ENCODE measurements at regions not wholly inside any gene's neighbourhood (a gene's known extent, or its start where the extent isn't known, plus 50 kb on each side); places are given as distances from the start of the nearest gene placed in this dataset.
"Not testable (repeated sequence)": the region's sequence is repeated elsewhere in the genome, so short reads cannot be mapped to it uniquely, and the experiment has no call there.

- peaks cover 2% of the 10 kb centered on the region for H3K27me3 ChIP-seq (ENCODE audit: control insufficient read depth, insufficient read depth, low read length)
- POLR2A ChIA-PET: no interaction called here
- H3K9me3 ChIP-seq (ENCODE audit: control insufficient read depth, insufficient read depth, low read length): peaks cover 64% of the 10 kb centered on the region
- no peak overlapping the region for H3K4me3 ChIP-seq (ENCODE audit: low read depth, low read length)
- no peak overlapping the region for H3K27ac ChIP-seq (ENCODE audit: low read depth, low read length)
- CTCF ChIA-PET: no interaction called here
- DNase-seq (ENCODE audit: low read depth, low spot score): no peak
- no peak for TF ChIP-seq CTCF (IDR thresholded peaks at IDR 0.05; ENCODE audit: low read depth, low read length)
Observed at GRCh38 chr20:29876911-29877285, 1380.6 kb upstream of the DEFB115 start.

- CTCF ChIA-PET; POLR2A ChIA-PET; H3K27ac ChIP-seq (ENCODE audit: low read depth, low read length); H3K27me3 ChIP-seq (ENCODE audit: control insufficient read depth, insufficient read depth, low read length); H3K4me3 ChIP-seq (ENCODE audit: low read depth, low read length); DNase-seq (ENCODE audit: low read depth, low spot score): not testable (repeated sequence)
- peaks cover 64% of the 10 kb centered on the region for H3K9me3 ChIP-seq (ENCODE audit: control insufficient read depth, insufficient read depth, low read length)
Observed at GRCh38 chr20:29877411-29878280, 1379.8 kb upstream of the DEFB115 start.

GRCh38 chr20:29878281-29878741, 1379.2 kb upstream of the DEFB115 start:
- Histone ChIP-seq H3K27me3 (ENCODE audit: control insufficient read depth, insufficient read depth, low read length) (peaks cover 2% of the 10 kb centered on the region), H3K9me3 (ENCODE audit: control insufficient read depth, insufficient read depth, low read length) (peaks cover 64% of the 10 kb centered on the region), H3K4me3 (ENCODE audit: low read depth, low read length) (no peak overlapping the region), H3K27ac (ENCODE audit: low read depth, low read length) (no peak overlapping the region)
- DNase-seq (ENCODE audit: low read depth, low spot score): no peak
- POLR2A ChIA-PET: no interaction called here
- no peak for TF ChIP-seq CTCF (IDR thresholded peaks at IDR 0.05; ENCODE audit: low read depth, low read length)
- CTCF ChIA-PET: no interaction called here

- peaks cover 64% of the 10 kb centered on the region for H3K9me3 ChIP-seq (ENCODE audit: control insufficient read depth, insufficient read depth, low read length)
- POLR2A ChIA-PET: no interaction called here
- H3K27me3 ChIP-seq (ENCODE audit: control insufficient read depth, insufficient read depth, low read length): peaks cover 2% of the 10 kb centered on the region
- no peak overlapping the region for H3K4me3 ChIP-seq (ENCODE audit: low read depth, low read length)
- H3K27ac ChIP-seq (ENCODE audit: low read depth, low read length): no peak overlapping the region
- CTCF ChIA-PET: no interaction called here
- DNase-seq (ENCODE audit: low read depth, low spot score): no peak
- no peak for TF ChIP-seq CTCF (IDR thresholded peaks at IDR 0.05; ENCODE audit: low read depth, low read length)
Observed at GRCh38 chr20:29878777-29879442, 1378.6 kb upstream of the DEFB115 start.

GRCh38 chr20:29881107-29881506, 1376.4 kb upstream of the DEFB115 start:
- DNase-seq (ENCODE audit: low read depth, low spot score); POLR2A ChIA-PET; CTCF ChIA-PET; H3K27ac ChIP-seq (ENCODE audit: low read depth, low read length); H3K4me3 ChIP-seq (ENCODE audit: low read depth, low read length); H3K27me3 ChIP-seq (ENCODE audit: control insufficient read depth, insufficient read depth, low read length): not testable (repeated sequence)
- peaks cover 54% of the 10 kb centered on the region for H3K9me3 ChIP-seq (ENCODE audit: control insufficient read depth, insufficient read depth, low read length)

GRCh38 chr20:29883514-29884219, 1373.8 kb upstream of the DEFB115 start:
- H3K27me3 ChIP-seq (ENCODE audit: control insufficient read depth, insufficient read depth, low read length); CTCF ChIA-PET; H3K4me3 ChIP-seq (ENCODE audit: low read depth, low read length); H3K27ac ChIP-seq (ENCODE audit: low read depth, low read length); DNase-seq (ENCODE audit: low read depth, low spot score); POLR2A ChIA-PET: not testable (repeated sequence)
- H3K9me3 ChIP-seq (ENCODE audit: control insufficient read depth, insufficient read depth, low read length): peaks cover 30% of the 10 kb centered on the region

GRCh38 chr20:29884322-29884721, 1373.1 kb upstream of the DEFB115 start:
- POLR2A ChIA-PET; H3K4me3 ChIP-seq (ENCODE audit: low read depth, low read length); CTCF ChIA-PET; H3K27me3 ChIP-seq (ENCODE audit: control insufficient read depth, insufficient read depth, low read length); DNase-seq (ENCODE audit: low read depth, low spot score): not testable (repeated sequence)
- H3K27ac ChIP-seq (ENCODE audit: low read depth, low read length): peak overlapping the region; percentile 39
- H3K9me3 ChIP-seq (ENCODE audit: control insufficient read depth, insufficient read depth, low read length): peaks cover 23% of the 10 kb centered on the region

- H3K9me3 ChIP-seq (ENCODE audit: control insufficient read depth, insufficient read depth, low read length): peaks cover 19% of the 10 kb centered on the region
- H3K4me3 ChIP-seq (ENCODE audit: low read depth, low read length); POLR2A ChIA-PET; H3K27ac ChIP-seq (ENCODE audit: low read depth, low read length); DNase-seq (ENCODE audit: low read depth, low spot score); H3K27me3 ChIP-seq (ENCODE audit: control insufficient read depth, insufficient read depth, low read length); CTCF ChIA-PET: not testable (repeated sequence)
Observed at GRCh38 chr20:29885282-29886185, 1371.9 kb upstream of the DEFB115 start.

All from AG04450 (cell line).